Sigmoid colon (tissue), 4 donors: ENCODE measurements at regions not wholly inside any gene's neighbourhood (a gene's known extent, or its start where the extent isn't known, plus 50 kb on each side); places are given as distances from the start of the nearest gene placed in this dataset.

Experiments used
- POLR2A ChIP-seq, 2 donors: fragments of 450-650 bp; IDR thresholded peaks; one replicate each; pipeline ENCODE4 v1.6.1; 2016; ENCODE audit warnings: antibody characterized with exemption in 2 of 2, mild to moderate bottlenecking in 2 of 2, moderate library complexity in 2 of 2
- POLR2AphosphoS5 ChIP-seq, 4 donors: sonication (generic); formaldehyde crosslinking; IDR thresholded peaks; one replicate each; pipeline ENCODE4 v1.6.1; 2017; ENCODE audit warnings: antibody characterized with exemption in 4 of 4
- TF ChIP-seq, protein P1 (sequence below), 4 experiments: fragments of 450-650 bp in 3 of 4; fragments of 200-600 bp in 1 of 4; IDR thresholded peaks; one replicate each; pipeline ENCODE4 v1.5.1; 2016 to 2019; ENCODE audit warnings: antibody characterized with exemption in 4 of 4, mild to moderate bottlenecking in 3 of 4, moderate library complexity in 2 of 4

- TF ChIP-seq, protein P1, sequence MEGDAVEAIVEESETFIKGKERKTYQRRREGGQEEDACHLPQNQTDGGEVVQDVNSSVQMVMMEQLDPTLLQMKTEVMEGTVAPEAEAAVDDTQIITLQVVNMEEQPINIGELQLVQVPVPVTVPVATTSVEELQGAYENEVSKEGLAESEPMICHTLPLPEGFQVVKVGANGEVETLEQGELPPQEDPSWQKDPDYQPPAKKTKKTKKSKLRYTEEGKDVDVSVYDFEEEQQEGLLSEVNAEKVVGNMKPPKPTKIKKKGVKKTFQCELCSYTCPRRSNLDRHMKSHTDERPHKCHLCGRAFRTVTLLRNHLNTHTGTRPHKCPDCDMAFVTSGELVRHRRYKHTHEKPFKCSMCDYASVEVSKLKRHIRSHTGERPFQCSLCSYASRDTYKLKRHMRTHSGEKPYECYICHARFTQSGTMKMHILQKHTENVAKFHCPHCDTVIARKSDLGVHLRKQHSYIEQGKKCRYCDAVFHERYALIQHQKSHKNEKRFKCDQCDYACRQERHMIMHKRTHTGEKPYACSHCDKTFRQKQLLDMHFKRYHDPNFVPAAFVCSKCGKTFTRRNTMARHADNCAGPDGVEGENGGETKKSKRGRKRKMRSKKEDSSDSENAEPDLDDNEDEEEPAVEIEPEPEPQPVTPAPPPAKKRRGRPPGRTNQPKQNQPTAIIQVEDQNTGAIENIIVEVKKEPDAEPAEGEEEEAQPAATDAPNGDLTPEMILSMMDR (IDR thresholded peaks at IDR 0.05) = no peak
- TF ChIP-seq POLR2A (IDR thresholded peaks at IDR 0.05) = no peak
- no peak for TF ChIP-seq POLR2AphosphoS5 (IDR thresholded peaks at IDR 0.05)
Measured at GRCh38 chr5:162956570-162956969, 480.8 kb upstream of the CCNG1 start.
